GM21717 (cell line): ENCODE measurements at regions not wholly inside any gene's neighbourhood (a gene's known extent, or its start where the extent isn't known, plus 50 kb on each side); places are given as distances from the start of the nearest gene placed in this dataset.

Source experiments
- ATAC-seq: cut with Tn5 transposase; IDR thresholded peaks from one replicate; pipeline ENCODE4 v1.9.1; 2021; ENCODE audit warnings: mild to moderate bottlenecking, moderate library complexity; ENCODE audit not compliant: unreplicated experiment

DNA sequence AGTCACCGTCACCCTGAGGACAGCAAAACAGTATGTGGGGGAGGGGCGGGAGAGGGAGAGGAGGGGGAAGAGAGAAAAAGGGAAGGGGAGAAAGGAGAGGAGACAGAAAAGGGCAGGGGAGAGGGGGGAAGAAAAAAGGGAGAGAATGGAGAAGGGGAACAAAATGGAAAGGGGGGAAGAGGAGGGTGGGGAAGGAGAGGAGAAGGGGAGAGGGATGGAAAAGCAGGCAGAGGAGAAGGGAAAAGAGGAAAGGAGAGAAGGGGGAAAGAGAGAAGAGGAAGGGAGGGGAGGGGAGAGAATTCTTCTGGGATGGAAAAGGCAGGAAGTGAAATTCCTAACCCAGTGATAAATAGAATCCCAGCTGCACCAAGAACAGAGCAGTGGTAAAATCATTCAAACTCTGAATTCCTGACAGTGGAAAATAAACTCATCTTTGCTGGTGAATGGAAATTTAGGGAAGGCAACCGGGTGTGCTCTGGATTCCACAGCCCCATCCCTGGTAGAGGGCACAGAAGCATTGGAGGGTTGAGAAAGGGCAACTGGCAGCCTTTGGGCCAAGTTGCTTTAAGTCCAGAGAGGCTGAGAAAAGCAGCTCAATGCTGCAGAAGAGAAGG is 244.2 kb downstream of the BCOR start:
- ATAC-seq: no peak

- ATAC-seq: peak; percentile 76
Measured at GRCh38 chrX:39854772-39855747, 242.7 kb downstream of the BCOR start.

- peak; percentile 41 for ATAC-seq
Measured at GRCh38 chrX:39855748-39856129, 242.0 kb downstream of the BCOR start.

DNA sequence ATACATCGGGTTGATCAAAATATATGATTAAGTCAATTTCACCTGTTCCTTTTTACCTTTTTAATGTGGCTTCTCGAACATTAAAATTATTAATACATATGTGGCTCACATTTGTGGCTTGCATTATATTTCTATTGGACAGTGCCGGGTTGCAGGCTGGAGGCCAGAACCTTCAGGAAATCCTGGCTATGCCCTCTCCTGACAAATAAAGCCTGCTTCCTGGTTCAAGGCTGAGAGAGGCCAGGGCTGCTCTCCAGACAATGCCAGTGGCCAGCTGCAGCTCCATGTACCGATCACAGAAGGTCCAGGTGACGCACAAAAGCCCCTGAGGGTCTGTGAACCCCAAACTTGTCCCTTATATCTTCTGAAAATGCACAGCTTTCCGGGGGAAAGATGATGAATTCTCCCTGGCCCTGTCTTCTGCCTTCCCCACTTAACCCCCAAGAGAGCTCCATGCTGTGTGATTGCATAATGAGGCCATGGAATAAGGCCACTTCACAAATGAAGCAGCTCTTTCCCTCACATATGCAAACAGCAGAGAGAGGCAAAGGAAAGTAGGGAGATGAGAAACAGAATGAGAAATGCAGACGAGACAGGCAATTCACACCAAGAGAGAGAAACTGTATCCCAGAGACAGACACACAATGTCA is 241.2 kb downstream of the BCOR start:
- ATAC-seq: no peak

GRCh38 chrX:39857780-39858179 is 240.0 kb downstream of the BCOR start:
- no peak for ATAC-seq

GRCh38 chrX:39859991-39860861 is 237.5 kb downstream of the BCOR start:
- peak; percentile 57 for ATAC-seq

- ATAC-seq: no peak
Measured at GRCh38 chrX:39862963-39863362, 234.8 kb downstream of the BCOR start.

GRCh38 chrX:39866229-39866628 is 231.5 kb downstream of the BCOR start:
- ATAC-seq: no peak

DNA sequence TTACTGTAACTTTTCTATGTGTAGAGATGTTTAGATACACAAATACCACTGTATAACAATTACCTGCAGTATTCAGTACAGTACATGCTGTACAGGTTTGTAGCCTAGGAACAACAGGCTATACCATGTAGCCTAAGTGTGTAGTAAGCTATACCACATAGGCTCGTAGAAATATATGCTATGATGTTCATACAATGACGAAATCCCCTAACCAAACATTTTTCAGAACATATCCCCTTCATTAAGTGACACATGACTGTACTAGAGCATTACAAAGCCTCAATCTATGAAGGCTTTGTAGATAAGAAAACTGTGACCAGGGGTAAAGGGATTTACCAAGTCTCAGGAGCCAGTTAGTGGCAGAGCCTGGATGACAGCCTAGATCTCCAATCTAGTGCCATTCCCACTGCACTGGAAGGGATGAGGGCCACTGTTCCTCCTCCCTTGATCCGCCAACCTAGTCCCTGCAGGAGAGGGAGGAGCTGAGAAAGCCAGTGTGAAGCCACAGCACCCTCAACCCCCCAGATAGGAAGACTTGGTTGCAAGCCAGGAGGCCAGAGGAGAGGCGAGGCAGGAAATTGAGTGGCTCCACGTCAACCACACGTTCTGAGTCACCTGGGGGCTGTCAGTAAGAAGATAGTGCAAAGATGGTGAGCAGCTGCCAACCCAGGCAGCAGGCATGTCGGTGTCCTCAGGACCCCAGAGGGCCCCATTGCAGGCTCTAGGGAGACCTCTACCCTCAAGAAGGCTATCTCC is 227.7 kb downstream of the BCOR start:
- no peak for ATAC-seq

DNA sequence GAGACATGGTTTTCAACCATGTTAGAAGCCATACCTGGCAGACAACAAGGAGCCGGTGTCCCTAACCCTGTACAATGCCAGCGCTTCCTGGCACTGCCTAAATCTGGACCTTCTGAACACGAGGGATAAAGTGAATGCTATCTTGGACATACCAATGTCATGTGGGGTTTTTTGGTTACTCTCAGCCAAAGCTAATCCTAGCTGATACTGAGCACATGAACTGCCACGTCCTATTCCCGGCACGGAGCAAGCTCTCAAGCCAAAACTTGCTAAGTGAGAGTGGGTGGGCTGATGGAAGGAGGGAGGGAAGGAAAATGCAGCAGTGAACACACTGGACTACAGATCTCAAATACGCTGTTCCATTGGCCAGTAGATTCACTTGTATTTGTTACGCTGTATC is 226.1 kb downstream of the BCOR start:
- no peak for ATAC-seq

GRCh38 chrX:39873117-39873516 is 224.6 kb downstream of the BCOR start:
- ATAC-seq: no peak

- peak; percentile 94 for ATAC-seq
Measured at GRCh38 chrX:39874202-39874816, 223.4 kb downstream of the BCOR start.

DNA sequence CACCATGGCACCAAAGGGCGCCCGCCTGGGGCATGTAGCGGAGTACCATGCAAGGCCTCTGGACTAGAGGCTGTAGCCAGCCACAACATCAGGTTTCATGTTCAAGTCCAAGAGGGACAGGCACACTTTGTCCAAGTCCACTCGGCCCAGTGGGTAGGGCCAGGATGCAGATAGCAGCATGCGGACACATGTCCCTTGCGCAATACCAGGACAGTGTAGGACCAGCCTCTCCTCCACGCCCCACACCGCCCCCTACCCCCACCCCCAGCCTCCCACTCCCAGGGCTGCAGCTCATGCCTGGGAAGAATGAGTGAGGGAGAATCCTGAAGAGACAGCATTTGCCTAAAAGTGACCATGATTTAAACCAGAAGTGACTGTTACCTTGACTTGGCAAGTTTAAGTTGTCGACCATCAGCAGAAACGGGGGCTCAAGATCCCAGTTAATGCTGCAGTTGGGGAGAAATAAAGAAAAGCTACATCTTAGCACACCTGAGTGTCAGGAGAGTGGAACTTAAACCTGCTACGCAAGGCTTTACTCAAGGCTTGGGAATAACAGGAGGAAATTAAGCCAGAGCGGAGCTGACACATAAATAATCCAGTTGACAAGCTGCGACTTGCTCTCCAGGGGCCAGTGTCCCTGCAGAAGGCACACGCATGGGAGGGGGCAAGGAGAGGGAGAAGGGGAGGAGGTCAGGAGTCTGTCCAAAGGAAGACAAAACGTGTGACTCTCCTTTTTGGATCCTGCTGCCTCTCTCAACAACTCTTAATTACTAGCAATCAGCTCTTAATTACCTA is 221.7 kb downstream of the BCOR start:
- no peak for ATAC-seq

- no peak for ATAC-seq
Measured at GRCh38 chrX:39877905-39878304, 219.9 kb downstream of the BCOR start.

DNA sequence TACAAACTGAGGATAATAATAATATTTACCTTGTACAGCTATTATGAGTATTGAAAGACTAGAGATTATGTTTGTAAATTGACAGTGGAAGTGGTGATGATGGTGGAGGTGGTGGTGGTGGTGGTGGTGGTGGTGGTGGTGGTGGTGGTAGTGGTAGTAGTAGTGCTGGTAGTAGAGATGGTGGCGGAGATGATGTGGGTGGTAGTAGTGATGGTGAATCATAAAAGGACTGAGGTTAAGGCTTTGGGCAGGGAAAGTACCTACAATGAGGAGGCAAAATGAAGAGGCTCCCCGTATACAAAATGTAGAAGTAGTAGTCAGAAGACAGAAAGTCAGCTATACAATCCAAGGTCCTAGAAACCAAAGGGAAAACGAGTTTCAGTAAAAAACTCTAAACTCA is 214.1 kb downstream of the BCOR start:
- ATAC-seq: no peak

- ATAC-seq: no peak
Measured at GRCh38 chrX:39886282-39886681, 211.5 kb downstream of the BCOR start.

DNA sequence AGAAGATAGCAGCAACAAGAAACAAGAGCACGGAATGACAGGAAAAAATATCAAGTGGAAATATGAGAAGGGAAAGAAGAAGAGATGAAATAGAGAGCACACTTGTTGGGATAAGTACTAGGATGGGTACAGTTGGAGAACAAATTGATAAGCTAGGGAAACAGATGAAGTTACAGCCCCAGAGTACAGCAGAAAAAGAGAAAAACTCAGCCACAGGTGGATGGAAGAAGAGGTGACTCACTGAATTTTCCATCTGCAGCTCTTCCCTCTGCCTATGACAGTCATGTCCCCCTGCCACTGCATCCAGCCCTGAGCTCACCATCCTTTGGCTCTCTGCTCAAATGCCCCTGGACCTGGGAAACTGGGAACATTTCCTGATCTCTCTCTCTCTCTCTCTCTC is 209.0 kb downstream of the BCOR start:
- ATAC-seq: no peak

DNA sequence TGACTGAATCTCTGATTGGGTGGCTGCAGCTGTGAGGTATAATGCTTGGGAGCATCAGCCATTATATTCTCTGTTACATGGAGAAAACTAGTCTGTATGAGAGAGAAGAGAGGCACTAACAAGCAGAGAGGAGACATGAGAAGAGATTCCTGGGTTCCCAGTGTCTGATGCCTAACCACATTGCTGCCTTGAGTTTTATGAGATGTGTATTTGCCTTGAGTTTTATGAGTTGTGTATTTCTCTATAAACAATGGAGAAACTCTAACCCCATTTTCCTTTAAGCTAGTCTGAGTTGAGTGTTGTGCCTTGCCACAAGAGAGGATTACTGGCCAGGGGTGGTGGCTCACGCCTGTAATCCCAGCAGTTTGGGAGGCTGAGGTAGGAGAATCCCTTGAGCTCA is 208.1 kb downstream of the BCOR start:
- no peak for ATAC-seq

DNA sequence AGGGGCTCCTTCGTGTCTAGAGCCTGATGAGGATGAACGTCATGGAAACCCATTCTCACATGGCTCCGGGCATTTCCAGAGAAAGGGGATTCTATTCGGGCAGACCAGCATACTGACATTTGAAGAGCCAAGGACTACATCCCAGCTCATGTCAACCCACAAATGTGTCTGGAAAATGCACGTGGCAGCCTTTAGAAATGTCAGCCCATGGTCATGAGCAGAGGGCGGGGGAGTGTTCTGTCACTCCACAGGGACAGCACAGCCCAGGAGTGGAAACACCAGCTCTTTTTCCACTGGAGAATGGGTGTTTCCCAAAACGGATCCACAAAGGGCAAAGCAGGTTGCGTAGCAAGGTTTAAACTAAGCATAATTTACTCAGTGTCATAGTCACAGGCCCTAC is 207.0 kb downstream of the BCOR start:
- no peak for ATAC-seq
